ENCODE measurements at regions not wholly inside any gene's neighbourhood (a gene's known extent, or its start where the extent isn't known, plus 50 kb on each side); places are given as distances from the start of the nearest gene placed in this dataset.

DNA sequence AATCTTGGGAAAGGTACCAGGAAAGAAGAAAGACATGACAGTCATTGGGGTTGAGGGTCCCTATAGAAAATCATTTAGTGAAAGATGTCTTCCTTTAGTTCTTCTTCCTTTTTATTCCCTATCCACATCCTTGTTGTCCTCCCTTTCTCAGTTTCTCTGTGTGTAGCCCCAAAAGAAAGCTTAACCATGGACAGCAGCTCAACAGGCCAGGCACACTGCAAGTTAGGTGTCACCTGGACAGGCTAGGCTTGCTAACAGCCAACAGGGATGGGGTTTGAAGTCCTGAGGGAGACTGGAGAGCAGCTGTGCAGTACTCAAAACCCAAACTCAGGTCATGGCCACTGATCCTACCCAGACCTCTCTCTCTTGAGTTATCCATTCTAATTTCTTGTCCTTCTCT is 543.1 kb downstream of the TUSC7 start:
- Histone ChIP-seq H3K27ac (ENCODE audit: low read depth in 2 of 2, low read length in 1 of 2) (no peak overlapping the region), H3K9ac (no peak overlapping the region), H3K9me2 (no peaks in the 10 kb centered on the region), H3K36me3 (replicated peaks in 1 of 2; ENCODE audit: control insufficient read depth in 1 of 2, insufficient read depth in 2 of 2, low read length in 1 of 2) (no peaks in the 10 kb centered on the region), H3K4me1 (ENCODE audit: control insufficient read depth in 1 of 2, insufficient read depth in 2 of 2, low read depth in 1 of 2, low read length in 1 of 2) (peaks cover 0 to 7% of the 10 kb centered on the region in 2 experiments; a peak in 2 of 4 replicates), H2AFZ (ENCODE audit: low read depth) (no peak overlapping the region), H3F3A (replicated peaks; ENCODE audit: insufficient read depth) (no peaks in the 10 kb centered on the region), H3K79me2 (ENCODE audit: insufficient read depth) (no peaks in the 10 kb centered on the region), H3K4me2 (no peak overlapping the region), H4K20me1 (ENCODE audit: insufficient read depth) (no peaks in the 10 kb centered on the region), H3K4me3 (ENCODE audit: low read depth in 2 of 2, low read length in 1 of 2) (no peak overlapping the region), H3K9me3 (no peaks in the 10 kb centered on the region), H3K27me3 (ENCODE audit: insufficient read depth) (no peaks in the 10 kb centered on the region)
- POLR2A ChIA-PET: no interaction called here
- no peak for TF ChIP-seq JUND (IDR thresholded peaks at IDR 0.05)
- TF ChIP-seq, protein P1, sequence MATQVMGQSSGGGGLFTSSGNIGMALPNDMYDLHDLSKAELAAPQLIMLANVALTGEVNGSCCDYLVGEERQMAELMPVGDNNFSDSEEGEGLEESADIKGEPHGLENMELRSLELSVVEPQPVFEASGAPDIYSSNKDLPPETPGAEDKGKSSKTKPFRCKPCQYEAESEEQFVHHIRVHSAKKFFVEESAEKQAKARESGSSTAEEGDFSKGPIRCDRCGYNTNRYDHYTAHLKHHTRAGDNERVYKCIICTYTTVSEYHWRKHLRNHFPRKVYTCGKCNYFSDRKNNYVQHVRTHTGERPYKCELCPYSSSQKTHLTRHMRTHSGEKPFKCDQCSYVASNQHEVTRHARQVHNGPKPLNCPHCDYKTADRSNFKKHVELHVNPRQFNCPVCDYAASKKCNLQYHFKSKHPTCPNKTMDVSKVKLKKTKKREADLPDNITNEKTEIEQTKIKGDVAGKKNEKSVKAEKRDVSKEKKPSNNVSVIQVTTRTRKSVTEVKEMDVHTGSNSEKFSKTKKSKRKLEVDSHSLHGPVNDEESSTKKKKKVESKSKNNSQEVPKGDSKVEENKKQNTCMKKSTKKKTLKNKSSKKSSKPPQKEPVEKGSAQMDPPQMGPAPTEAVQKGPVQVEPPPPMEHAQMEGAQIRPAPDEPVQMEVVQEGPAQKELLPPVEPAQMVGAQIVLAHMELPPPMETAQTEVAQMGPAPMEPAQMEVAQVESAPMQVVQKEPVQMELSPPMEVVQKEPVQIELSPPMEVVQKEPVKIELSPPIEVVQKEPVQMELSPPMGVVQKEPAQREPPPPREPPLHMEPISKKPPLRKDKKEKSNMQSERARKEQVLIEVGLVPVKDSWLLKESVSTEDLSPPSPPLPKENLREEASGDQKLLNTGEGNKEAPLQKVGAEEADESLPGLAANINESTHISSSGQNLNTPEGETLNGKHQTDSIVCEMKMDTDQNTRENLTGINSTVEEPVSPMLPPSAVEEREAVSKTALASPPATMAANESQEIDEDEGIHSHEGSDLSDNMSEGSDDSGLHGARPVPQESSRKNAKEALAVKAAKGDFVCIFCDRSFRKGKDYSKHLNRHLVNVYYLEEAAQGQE (IDR thresholded peaks at IDR 0.05; ENCODE audit: low read depth, low read length): peak; percentile 82; the same call in 1 of the 2 replicates
- DNase-seq: no peak
- CTCF ChIA-PET: interaction anchor here (1.7 kb wide), 1 partner anchor 37 kb away, joined by 3 read pairs; no protein-coding TSS in a partner anchor

GRCh38 chr3:117253636-117254035 is 544.1 kb downstream of the TUSC7 start:
- H3F3A ChIP-seq (replicated peaks; ENCODE audit: insufficient read depth): no peaks in the 10 kb centered on the region
- no peak overlapping the region for H2AFZ ChIP-seq (ENCODE audit: low read depth)
- no peaks in the 10 kb centered on the region for H4K20me1 ChIP-seq (ENCODE audit: insufficient read depth)
- POLR2A ChIA-PET: no interaction called here
- no peak overlapping the region for H3K9ac ChIP-seq
- no peaks in the 10 kb centered on the region for H3K79me2 ChIP-seq (ENCODE audit: insufficient read depth)
- H3K4me2 ChIP-seq: no peak overlapping the region
- H3K4me3 ChIP-seq (ENCODE audit: low read depth in 2 of 2, low read length in 1 of 2): no peak overlapping the region
- H3K27me3 ChIP-seq (ENCODE audit: insufficient read depth): no peaks in the 10 kb centered on the region
- no peak for DNase-seq
- H3K9me2 ChIP-seq: no peaks in the 10 kb centered on the region
- CTCF ChIA-PET: no interaction called here
- TF ChIP-seq FOXJ3 (CRISPR knock-in tag; IDR thresholded peaks at IDR 0.05) (no peak), FOXM1 (IDR thresholded peaks at IDR 0.05; ENCODE audit: low read depth) (no peak), RXRA (IDR thresholded peaks at IDR 0.05; ENCODE audit: borderline replicate concordance, low read depth) (no peak), CTCF (IDR thresholded peaks at IDR 0.05) (no peak), SIN3A (IDR thresholded peaks at IDR 0.05; ENCODE audit: borderline replicate concordance, low read depth, low read length) (no peak), MAX (IDR thresholded peaks at IDR 0.05; ENCODE audit: low read depth) (no peak), PBX3 (IDR thresholded peaks at IDR 0.05) (no peak), TEAD4 (IDR thresholded peaks at IDR 0.05; ENCODE audit: borderline replicate concordance, insufficient read depth) (no peak), YY1 (IDR thresholded peaks at IDR 0.05; ENCODE audit: low read depth) (no peak), NRF1 (IDR thresholded peaks at IDR 0.05; ENCODE audit: low read depth, low read length) (no peak), TCF12 (IDR thresholded peaks at IDR 0.05) (no peak), FOSL2 (IDR thresholded peaks at IDR 0.05; ENCODE audit: borderline replicate concordance, low read depth) (no peak), TAF1 (IDR thresholded peaks at IDR 0.05; ENCODE audit: borderline replicate concordance, low read depth, low read length) (no peak), RCOR1 (IDR thresholded peaks at IDR 0.05; ENCODE audit: low read length) (no peak), SMC3 (IDR thresholded peaks at IDR 0.05; ENCODE audit: low read depth, low read length) (no peak)
- TF ChIP-seq, protein P2, sequence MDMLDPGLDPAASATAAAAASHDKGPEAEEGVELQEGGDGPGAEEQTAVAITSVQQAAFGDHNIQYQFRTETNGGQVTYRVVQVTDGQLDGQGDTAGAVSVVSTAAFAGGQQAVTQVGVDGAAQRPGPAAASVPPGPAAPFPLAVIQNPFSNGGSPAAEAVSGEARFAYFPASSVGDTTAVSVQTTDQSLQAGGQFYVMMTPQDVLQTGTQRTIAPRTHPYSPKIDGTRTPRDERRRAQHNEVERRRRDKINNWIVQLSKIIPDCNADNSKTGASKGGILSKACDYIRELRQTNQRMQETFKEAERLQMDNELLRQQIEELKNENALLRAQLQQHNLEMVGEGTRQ (IDR thresholded peaks at IDR 0.05; ENCODE audit: borderline replicate concordance, low read depth, low read length): no peak
- H3K9me3 ChIP-seq: no peaks in the 10 kb centered on the region
- no peaks in the 10 kb centered on the region for H3K36me3 ChIP-seq (replicated peaks in 1 of 2; ENCODE audit: control insufficient read depth in 1 of 2, insufficient read depth in 2 of 2, low read length in 1 of 2)
- 83% methylated on average over 2 of the region's 2 CpGs for WGBS (ENCODE audit: low lambda C conversion rate)
- no peaks in the 10 kb centered on the region for H3K4me1 ChIP-seq (ENCODE audit: control insufficient read depth in 1 of 2, insufficient read depth in 2 of 2, low read depth in 1 of 2, low read length in 1 of 2)
- H3K27ac ChIP-seq (ENCODE audit: low read depth in 2 of 2, low read length in 1 of 2): no peak overlapping the region
